ENCODE measurements at regions not wholly inside any gene's neighbourhood (a gene's known extent, or its start where the extent isn't known, plus 50 kb on each side); places are given as distances from the start of the nearest gene placed in this dataset.

DNA sequence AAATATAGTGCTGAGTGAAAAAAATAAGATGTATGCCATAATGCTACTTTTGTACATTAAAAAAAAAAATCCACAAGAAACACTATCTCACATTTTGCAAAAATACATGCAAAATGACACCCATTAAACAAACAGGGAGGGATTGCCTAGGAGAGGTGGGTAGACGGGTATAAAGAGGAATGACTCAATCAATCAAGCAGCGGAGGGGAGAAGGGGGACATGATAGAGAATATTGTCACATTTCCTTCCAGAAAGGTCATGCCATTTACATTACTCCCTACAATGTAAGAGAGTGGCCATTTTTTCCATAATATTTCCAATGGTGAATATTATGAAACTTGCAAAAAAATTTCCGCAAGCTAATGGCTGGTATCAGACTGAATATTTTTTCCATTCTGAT, 542.3 kb upstream of the TNP1 start:
- no peak for TF ChIP-seq POLR2AphosphoS5 (IDR thresholded peaks at IDR 0.05; ENCODE audit: borderline replicate concordance, low read depth, low read length)
- no peak for TF ChIP-seq EZH2 (IDR thresholded peaks at IDR 0.05)

All from SK-N-MC (cell line).